ENCODE measurements at regions not wholly inside any gene's neighbourhood (a gene's known extent, or its start where the extent isn't known, plus 50 kb on each side); places are given as distances from the start of the nearest gene placed in this dataset.

DNA sequence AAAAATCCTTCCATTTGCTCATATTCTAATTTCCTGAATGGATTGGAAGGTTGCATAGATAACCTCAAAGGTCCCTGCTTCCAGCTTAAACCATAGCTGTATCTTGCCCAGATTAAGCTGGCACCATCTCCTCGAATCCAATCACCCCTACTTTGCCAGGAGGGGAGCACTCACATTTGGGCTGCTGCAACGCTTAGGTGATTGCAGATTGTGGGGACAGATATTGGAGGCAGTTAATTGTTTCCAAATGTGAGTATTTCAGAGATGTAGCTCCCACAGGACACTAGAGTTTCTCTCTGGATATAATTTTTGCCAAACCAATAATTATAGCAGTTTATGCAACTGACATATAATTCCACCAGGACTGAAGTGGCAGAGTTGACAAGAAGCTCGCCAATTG, 53.5 kb upstream of the ACSL1 start:
- no peak for DNase-seq

DNA sequence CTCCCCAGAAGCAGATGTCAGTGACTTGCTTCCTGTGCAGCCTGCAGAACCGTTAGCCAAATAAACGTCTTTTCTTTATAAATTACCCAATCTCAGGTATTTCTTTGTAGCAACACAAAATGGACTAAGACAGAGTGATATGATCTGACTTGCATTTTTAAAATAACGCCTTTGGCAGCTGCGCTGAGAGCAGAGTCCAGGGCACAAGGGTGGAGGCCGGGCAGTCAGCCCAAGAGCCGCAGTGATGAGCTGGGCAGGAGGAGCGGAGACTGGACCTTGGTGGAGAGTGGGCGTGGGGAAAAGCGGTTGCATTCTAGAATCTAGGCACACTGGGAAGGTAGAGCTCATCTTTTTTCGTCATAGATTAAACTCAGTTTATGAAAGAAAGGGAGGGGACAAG, 56.5 kb upstream of the ACSL1 start:
- DNase-seq, result no peak

DNA sequence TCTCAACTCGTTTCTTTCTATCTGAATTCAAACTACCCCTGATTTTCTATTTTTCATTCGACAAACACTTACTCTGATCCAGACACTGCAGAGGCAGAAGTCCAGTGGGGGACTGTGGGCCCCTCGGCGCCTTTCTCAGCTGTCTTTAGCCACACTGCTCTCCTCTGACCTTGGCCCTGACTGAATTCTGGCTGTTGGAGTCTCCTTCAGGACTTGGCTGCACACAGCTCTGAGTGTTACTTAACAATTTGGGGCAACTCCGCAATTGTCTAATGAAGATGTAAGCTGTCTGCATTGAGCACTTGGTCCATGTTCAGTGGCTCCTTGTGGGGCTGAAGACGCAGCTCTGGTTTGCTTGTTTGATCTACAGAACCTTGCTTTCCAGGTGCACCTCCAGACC, 57.3 kb upstream of the ACSL1 start:
- no peak for DNase-seq

DNA sequence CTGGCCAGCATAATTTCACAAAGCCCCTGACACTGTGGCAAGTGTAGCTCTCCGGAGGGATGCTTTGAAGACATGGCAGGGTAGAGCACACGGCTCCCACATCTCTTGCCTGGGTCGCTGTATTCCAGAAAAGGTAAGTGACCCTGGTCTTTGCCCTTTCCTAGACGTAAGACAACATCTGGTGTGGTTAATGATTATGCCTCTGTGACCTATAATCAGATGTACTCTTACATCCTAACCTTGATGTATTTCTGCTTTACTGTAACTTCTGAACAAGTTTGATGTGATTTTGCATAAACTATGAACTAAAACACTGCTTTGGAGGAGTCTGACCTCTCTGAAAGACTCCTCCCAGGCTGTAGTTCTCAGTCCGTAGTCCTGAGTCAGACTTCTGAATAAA, 59.1 kb upstream of the ACSL1 start:
- DNase-seq, result no peak

DNA sequence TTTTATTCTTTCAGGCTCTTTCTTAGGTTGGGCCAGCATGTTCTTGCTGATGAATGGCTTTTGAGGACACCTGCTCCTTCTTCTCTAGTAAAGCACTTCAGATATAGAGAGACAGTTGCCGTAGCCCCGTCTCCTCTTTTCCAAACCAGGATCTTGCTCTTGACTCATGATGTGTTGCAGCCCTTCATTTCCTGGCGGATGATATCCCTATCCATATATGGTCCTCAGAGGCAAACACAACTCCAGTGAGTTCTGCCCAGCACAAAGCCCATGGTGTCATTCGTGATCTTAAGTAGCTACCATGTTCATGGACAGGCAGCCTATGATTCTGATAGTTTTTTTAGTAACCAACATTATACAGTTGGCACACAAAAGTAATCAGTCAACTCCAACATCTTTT, 59.8 kb upstream of the ACSL1 start:
- DNase-seq, result no peak

DNA sequence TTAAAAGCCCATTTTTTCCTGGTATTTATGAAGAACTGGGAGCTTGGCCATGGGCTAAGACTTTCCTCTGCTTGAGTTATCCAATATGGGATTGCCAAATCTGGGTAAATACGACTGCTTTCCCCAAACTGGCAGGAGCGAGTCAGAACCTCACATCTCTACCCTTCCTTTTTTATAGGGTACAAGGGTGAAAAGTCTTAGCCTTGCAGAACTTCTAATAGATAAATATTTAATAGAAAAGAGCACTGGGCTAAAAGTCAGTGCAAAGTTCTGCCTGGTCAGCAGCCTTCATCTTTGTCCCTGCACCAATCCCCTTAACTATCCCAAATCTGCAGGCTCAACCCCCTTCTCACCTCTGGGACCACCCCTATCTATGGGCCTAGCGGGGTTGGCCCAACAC, 61.6 kb upstream of the ACSL1 start:
- no peak for DNase-seq

DNA sequence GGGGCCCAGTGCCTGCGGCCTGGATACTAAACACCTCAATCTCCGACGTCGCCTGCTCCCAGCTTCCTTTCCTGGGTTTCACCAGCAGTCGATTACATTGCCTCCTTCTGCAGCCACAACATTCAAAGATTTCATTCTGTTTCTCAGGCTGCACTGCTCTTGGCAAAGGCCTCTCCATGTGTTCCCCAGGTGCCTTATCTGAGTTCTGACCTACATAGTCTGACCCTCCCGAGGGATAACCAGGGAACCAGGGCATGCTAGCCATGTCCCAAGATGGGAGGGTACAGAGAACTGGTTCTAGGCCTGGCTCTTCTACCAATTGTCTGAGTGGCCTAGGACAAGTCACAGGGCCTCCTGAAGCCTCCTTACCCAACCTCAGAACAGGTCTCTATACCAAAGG, 62.2 kb upstream of the ACSL1 start:
- no peak for DNase-seq

DNA sequence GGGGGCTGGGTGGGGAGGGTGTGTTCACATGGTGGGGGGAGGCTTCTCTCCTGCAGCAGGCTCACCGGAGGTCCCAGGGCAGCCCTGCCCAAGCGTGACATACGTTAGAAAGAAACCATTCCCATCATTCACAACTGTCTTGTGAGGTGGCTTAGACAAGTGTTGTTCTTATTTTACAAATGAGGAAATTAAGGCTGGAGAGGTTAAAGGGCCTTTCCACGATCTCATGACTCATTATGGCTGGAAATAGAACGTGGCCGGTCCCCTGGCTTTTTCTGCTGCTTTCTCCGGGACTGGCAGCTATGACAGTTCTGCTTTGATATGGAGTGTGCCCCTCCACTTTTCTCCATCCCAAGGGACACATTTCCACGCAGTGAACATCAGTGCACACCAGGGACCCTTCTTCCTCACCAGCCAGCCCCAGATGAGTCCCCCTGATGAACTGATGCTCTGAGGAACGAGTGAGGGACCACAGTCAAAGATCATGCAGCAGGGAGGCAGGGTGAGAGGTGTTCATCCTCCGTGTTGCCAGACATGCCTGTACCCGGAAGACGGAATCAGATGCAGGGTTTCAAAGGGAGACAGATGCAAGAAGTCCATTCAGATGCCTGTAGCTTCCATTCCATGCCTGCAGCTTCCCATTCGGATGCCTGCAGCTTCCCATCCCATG, 64.0 kb upstream of the ACSL1 start:
- no peak for DNase-seq

DNA sequence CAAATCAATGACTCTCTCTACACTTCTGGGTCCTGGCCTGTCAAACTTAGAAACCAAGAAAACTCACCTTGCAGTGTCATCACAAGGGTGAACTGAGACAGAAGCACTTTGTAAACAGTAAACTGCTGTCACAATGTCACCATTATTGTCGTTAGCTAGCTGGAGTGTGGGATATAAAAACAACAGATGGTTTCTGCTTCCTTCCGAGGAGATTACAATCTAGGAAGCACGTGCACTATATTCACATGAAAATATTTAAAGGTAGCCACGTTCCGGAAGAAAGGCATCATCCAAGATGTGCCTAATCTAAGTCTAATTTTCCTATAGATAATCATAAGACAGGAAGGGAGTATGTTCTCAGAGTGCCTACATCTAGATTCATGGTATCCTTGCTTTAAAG, 64.7 kb upstream of the ACSL1 start:
- DNase-seq, result no peak

DNA sequence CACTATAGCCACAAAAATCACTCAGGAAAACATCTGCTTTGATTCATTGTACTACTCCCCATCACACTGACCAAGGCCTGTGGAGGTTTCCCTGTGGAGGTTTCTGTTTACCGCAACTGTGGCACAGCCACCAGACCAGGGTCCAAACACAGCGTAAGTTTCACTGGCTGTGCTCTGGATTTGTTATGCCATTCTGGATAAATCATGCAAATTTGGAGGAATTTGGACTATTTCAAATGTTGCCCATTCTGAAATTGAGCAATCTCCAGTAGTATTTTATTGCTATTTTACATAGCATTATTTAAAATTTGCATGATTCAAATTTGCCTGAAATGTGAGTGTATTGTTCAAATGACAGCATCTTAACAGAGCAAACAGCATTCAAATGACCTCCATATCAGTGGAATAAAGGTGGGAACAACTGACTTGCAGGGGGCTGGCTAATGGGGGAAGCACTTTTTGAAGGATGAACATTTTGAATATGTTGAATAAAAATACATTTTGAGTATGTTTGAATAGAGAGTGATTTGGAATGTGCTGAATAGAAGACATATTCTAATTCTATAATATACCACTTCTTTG, 66.1 kb upstream of the ACSL1 start:
- DNase-seq, result no peak

DNA sequence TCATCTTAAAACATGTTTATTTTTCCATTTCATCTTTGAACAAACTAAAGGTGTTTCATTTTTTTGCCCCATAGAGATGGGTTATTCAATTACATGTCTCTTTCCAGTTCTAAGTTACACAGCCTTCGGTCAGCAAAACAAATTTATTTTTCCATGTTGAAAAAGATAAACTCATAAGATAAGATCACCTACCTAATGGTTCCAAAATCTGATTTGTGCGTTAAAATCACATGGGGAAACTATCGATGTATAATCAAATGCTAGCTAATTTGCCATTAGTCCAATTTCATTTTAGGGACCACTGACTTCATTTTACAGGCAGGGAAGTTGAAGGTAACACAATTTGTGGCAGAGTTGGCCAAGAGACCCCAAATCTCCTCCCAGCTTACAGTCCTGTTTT, 67.2 kb upstream of the ACSL1 start:
- DNase-seq, result no peak

DNA sequence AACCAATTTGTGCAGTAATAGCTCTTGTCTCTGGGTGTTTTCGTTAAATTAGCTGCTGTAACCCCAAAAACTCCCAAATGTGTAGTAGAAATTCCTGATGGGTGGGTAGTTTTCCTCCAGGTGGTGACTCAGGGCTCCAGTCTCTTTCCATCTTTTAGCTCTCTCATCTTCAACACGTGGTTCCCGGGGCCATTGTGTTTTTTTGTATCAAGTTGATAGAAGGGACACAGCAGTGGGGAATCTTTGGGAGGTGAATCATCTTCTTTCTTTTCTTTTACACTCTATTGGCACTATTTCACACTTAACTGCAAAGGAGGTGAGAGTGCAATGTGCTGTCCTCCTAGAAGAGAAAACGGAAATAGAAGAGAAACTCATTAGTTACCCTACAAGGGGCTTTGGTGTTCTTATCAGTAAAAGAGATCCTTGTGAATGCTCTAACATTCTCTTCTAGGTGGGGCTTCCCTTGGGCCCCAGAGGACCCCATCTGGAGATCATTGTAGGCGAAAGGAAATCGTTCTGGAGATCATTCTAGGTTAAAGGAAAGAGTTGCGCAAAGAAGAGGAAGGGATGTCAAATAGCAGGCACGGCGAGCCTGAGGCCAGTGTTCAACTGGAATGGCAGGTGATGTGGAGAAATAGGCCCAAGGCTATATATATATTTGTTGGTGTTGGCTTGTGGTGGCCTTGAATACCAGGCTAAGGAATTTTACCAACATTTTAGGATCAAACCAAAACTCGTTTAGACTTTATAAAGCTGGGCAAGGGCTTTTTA, 68.2 kb upstream of the ACSL1 start:
- DNase-seq, result no peak

DNA sequence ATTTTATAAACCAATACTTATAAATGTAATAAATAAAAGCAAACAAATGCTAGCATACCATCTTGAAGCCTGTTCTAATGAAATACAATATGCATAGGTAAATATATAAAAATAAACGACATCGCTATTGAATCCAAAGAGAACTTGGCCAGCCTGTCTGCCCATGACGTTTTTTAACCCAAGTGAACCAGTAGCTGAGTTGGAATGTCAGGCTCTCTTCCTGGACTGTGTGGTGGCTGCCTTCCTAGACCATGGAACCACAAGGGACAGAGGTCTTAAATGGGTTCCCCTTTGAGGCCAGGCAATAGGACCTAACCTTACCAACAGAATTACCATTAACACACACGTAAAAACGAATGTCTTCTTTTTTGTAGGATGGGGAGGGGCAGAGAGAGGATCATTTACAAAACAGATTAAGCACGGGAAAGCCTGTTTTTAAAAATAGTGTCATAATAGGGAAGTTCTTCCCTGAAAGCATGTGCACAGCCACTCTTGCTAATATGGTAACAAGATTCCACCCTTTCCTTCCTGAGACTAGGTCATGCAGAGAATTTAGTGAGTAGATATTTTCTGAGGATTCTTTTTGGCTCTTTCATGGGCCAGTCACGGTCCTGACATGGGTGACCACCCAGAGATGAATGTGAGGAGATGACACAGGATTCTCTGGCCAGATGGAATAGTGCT, 69.4 kb upstream of the ACSL1 start:
- no peak for DNase-seq

DNA sequence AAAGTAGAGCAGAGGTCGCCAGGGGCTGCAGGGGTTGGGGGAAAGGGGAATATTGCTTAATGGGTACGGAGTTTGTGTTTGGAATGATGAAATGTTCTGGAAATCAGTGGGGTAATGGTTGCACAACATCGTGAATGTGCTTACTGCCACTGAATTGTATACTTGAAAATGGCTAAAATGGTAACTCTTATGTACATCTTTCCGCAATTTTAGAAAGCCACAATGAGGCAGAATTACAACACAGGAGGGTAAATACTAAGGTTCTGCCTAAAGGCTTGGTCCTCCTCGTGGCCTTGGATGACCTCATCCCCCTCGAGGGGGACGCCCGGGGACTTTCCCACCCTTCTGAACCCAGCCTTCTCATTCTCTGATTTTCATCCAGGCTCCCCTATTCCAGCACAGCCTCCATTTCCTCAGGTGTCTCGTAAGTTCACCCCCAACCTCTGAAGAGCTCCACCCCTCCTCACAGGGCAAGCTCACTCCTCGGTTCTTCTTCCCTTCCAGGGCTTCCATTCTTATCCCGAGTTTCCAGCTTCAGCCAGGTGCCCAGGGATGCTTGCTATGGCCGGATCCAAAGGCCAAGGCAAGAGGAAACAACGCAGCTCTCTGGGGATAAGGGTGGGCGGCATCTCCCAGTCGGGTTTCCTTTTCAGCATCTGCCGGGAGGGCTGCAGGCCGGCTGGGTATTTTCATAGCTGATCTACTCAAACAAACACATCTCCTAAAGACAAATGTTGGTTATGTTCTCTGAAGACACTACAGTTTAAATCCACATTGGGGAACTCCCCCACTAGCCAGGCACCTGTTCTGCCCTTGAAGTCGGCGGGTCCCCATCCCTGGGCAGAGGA, 71.3 kb upstream of the ACSL1 start:
- DNase-seq, result no peak

DNA sequence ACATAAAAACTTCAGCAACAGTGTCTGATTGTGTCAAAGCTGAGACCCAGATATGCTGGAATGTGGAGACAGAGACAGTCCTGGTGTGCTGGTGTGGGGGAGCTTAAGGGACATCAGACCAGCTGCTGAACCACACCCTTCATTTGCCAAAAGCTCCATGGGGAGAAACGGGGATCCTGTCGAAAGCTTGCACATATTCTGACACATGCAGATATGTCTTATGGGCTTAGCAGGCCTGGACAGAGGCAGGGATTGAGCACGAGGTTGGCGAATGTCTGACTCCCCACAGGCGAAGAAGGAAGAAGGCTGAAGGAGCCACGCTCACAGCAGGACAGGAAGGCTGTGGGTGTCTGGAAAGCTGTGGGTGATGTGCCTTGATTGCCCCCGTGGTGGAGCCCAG, 72.1 kb upstream of the ACSL1 start:
- DNase-seq, result no peak

DNA sequence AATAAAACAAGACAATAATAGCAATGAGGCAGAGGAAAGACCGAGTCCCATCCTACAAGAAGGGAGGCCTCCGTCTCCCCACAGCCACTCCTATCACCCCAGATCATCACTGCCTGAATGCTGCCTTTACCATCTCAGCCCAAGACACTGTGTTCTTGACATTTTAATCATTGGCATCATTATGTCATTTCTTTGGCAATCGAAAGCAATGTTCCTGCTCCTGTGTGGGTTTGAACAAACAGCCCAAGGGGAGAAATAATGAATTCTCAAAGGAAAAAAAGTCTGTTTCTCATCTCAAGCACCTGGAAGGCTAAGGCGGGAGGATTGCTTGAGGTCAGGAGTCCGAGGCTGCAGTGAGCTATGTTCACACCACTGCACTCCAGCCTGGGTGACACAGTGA, 73.0 kb upstream of the ACSL1 start:
- no peak for DNase-seq

DNA sequence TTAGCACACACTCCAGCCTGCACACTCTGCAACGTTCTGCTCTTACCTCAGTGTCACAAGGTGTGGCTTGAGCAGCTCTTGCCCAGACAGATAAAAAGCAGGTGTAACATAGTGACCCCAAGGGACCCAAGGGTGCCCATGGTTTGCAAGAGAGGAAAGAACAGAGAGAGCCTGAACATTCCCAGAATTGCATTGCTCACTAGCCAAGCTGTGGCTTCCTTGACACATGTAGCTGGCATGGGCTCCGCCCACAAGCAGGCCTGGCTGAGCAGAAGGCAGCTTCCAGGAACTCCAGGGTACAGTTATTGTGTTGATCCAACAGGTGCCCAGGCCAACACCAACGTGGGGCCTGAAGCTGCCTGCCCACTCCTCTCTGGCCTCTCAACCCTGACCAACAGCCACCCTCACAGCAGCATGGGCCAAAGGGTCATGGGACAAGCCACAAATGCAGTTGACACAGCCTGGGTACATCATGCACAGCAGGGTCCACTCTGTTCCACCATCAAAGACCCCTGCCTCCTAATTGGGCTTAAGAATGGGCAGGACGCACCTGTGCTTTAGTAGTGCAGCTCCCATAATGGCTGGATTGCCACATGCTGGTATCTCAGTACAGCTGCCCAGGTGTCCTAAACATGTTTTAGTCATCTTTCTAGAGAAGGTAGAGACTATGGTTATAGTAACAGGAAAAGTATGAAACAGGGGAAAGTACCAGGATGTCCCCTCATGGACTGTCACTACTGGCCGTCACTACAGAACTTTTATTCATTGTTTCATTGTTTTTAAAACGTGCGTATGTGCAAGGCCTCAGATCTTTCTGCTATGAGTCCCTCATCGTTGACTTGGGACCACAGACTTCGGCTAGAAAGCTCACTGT, 73.7 kb upstream of the ACSL1 start:
- no peak for DNase-seq

DNA sequence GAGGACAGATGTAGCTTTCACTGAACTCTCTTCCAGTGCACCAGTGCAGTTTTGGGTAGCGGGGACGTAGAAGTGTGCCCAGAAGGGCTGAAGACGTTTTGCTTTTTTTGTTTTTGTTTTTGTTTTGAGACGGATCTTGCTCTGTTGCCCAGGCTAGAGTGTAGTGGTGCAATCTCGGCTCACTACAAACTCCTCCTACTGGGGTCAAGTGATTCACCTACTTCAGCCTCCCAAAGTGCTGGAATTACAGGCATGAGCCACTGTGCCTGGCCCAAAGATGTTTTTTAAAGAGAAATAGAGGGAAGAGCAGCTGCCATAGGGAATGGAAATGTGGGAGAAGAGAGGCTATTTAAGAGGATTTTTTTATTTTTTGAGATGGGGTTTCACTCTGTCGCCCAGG, 74.4 kb upstream of the ACSL1 start:
- no peak for DNase-seq

DNA sequence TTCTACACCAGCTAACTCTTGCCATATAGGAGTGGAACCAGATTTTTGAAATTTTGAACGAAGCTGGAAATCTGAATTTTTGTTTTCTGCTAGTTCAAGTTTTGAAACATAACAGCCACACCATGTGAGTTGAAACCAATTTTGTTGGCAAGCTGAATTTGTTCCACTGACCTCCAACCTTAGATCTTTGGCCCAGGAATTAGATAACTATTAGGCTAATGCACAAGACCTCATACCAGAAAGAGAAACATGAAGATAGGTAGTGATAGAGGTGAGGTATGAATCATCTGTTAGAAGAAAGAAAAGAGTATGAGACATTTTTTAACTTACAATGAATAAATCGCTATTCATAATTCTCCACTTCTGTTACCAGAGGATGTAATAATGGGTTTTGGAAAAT, 76.8 kb upstream of the ACSL1 start:
- no peak for DNase-seq

DNA sequence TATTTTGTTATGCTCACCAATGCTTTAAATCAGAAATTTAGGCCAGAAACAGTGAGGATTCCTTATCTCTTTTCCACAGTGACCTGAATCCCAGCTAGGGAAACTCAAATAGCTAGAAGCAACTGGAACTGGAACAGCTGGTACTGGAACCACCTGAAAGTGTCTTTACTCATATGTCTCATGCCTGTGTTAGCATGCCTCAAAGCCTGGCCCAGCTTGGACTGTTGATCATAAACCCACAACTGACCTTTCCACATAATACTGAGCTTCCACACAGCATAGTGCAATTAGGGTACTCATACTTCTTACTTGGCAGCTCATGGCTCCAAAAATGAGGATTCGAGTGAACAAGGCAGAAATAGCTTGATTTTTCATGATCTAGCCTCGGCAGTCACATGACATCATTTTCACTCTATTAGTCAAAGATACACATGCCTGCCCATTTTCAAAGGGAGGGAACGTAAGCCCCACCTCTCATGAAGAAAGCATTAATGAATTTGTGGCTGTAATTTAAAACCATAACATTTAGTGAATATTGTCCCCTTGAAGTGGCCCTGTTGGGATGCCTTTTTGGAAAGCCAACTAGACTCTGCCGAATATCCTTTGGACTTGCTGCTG, 80.8 kb upstream of the ACSL1 start:
- DNase-seq, result no peak

DNA sequence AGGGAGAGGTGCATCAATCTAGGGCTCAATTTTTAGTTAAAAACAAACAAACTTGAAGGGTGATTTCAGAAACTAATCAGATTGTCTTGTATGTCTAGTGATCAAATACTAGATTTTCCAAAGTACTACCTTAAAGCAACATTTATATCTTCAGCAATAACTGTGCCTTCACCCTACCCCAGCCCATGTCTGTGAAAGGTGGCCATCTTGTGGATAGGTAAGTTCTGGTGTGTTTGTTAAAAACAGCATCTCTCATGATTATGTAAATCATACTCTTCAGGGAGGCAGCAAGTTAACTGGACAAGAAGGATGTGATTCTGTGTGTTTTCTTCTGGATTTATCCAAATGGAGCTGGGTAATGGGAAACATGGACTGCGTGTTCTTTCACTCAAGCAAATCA, 81.4 kb upstream of the ACSL1 start:
- no peak for DNase-seq

DNA sequence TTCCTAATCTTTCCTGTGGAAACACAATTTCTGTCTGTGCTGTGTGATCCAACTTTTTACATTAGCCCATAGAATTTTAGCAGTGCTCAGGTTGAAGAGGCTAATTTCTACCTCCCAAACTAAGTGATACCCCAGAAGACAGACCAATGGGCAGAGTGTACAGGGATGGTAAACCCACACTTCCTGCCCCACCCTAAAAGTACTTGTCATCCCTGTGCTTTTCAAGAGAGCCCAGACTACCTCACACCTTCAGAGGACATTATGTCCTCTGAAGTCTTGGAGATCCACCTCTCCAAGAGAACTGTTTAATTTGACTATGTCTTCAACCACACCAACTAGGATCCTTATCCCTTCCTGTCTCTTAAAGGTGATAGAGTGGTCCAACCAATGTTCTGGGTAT, 82.0 kb upstream of the ACSL1 start:
- no peak for DNase-seq
